GM12878 (cell line): ENCODE measurements at regions not wholly inside any gene's neighbourhood (a gene's known extent, or its start where the extent isn't known, plus 50 kb on each side); places are given as distances from the start of the nearest gene placed in this dataset.

ENCODE experiments used
- ATAC-seq: fragments of 200-7000 bp; cut with Tn5 transposase; 3 replicates; pipeline ENCODE4 v1.9.1; 2020; ENCODE audit warnings: mild to moderate bottlenecking, moderate library complexity
- BruUV-seq: library from RNA; stranded (reverse); fragments of 400-500 nt; replicated peaks from 2 replicates; lab custom pipeline; 2021; lab: Mats Ljungman, UMichigan
- CTCF ChIA-PET: fragments of 300-600 bp; sonication (Branson Sonifier 250); formaldehyde crosslinking; extraction: SDS; loops from one replicate; lab custom pipeline; 2021; ENCODE audit warnings: inconsistent platforms; lab: Yijun Ruan, JAX
- POLR2A ChIA-PET: fragments of 350-600 bp; formaldehyde crosslinking; extraction: SDS; loops from one replicate; lab custom pipeline; 2021; ENCODE audit warnings: inconsistent platforms; lab: Charles Lee
- RAD21 ChIA-PET: fragments of 300-600 bp; sonication (Branson Sonifier 250); formaldehyde crosslinking; loops from one replicate; lab custom pipeline; 2023; ENCODE audit warnings: antibody characterized with exemption; ENCODE audit not compliant: unreplicated experiment; lab: Charles Lee
- SMC1A ChIA-PET: fragments of 300-600 bp; sonication (Branson Sonifier 250); formaldehyde crosslinking; loops from one replicate; lab custom pipeline; 2023; ENCODE audit not compliant: unreplicated experiment, uncharacterized antibody; lab: Charles Lee
- DNase-seq: peaks from one replicate; pipeline ENCODE4 v3.0.0-alpha.2; 2011; ENCODE audit warnings: low read depth, low spot score
- FAIRE-seq: peaks from 3 replicates; lab custom pipeline; 2011; peaks lifted over from hg19 to GRCh38; lab: Jason Lieb, UNC
- H2AFZ ChIP-seq: 2 replicates; pipeline ENCODE4 v1.6.0; 2011; ENCODE audit warnings: low read depth, low read length, control low read depth; ENCODE audit not compliant: control insufficient read depth
- H3K27ac ChIP-seq: 2 replicates; pipeline ENCODE4 v1.5.1; 2011; ENCODE audit warnings: control low read depth; ENCODE audit not compliant: control insufficient read depth, insufficient read depth
- H3K27me3 ChIP-seq, 2 experiments: replicated peaks in 1 of 2; 2 replicates each; pipeline versions ENCODE4 v1.6.0 to v1.6.1; 2011; ENCODE audit warnings: low read length in 1 of 2; ENCODE audit not compliant: control insufficient read depth in 2 of 2, insufficient read depth in 2 of 2
- H3K36me3 ChIP-seq, 2 experiments: 2 replicates each; pipeline ENCODE4 v1.5.1; 2011; ENCODE audit warnings: low read length in 1 of 2; ENCODE audit not compliant: control insufficient read depth in 2 of 2, insufficient read depth in 2 of 2
- H3K4me1 ChIP-seq: 2 replicates; pipeline ENCODE4 v1.6.1; 2011; ENCODE audit warnings: mild to moderate bottlenecking, low read length, moderate library complexity, mixed read lengths; ENCODE audit not compliant: control insufficient read depth, insufficient read depth
- H3K4me2 ChIP-seq: 2 replicates; pipeline ENCODE4 v1.6.0; 2011; ENCODE audit warnings: control low read depth; ENCODE audit not compliant: control insufficient read depth, insufficient read depth
- H3K4me3 ChIP-seq: fragments of 200-600 bp; sonication (generic); 2 replicates; pipeline ENCODE4 v1.5.1; 2016
- H3K79me2 ChIP-seq: 2 replicates; pipeline ENCODE4 v1.6.0; 2011; ENCODE audit warnings: low read length; ENCODE audit not compliant: control insufficient read depth, insufficient read depth
- H3K9ac ChIP-seq: 2 replicates; pipeline ENCODE4 v1.8.0; 2011; ENCODE audit warnings: low read length, control low read depth, mixed read lengths; ENCODE audit not compliant: control insufficient read depth, insufficient read depth
- H3K9me3 ChIP-seq: replicated peaks from 3 replicates; pipeline ENCODE4 v1.5.1; 2011; ENCODE audit warnings: mild to moderate bottlenecking, low read length; ENCODE audit not compliant: control insufficient read depth, insufficient read depth
- H4K20me1 ChIP-seq: 2 replicates; pipeline ENCODE4 v1.6.0; 2011; ENCODE audit not compliant: control insufficient read depth, insufficient read depth
- ETV6 ChIP-seq, 2 experiments: fragments of 450-650 bp in 1 of 2; IDR thresholded peaks in 1 of 2; conservative IDR thresholded peaks in 1 of 2; 2 replicates each; pipeline ENCODE4 v1.6.1; 2014; ENCODE audit warnings: antibody characterized with exemption in 1 of 2, borderline replicate concordance in 1 of 2, low read depth in 1 of 2, mild to moderate bottlenecking in 1 of 2, moderate library complexity in 1 of 2
- NR2F1 ChIP-seq: fragments of 450-650 bp; conservative IDR thresholded peaks from 2 replicates; pipeline ENCODE4 v1.6.1; 2017; ENCODE audit warnings: mild to moderate bottlenecking
- PAX5 ChIP-seq: IDR thresholded peaks from 2 replicates; pipeline ENCODE4 v1.6.1; 2011; ENCODE audit warnings: low read depth, low read length, borderline replicate concordance
- ZBTB33 ChIP-seq: fragments of 450-650 bp; IDR thresholded peaks from 2 replicates; pipeline ENCODE4 v1.6.1; 2017; ENCODE audit warnings: mild to moderate bottlenecking
- WGBS: methylation state at CpG from one replicate; pipeline ENCODE4 v1.1.6; 2016; ENCODE audit warnings: low lambda C conversion rate; ENCODE audit not compliant: insufficient replicate concordance, insufficient coverage; ENCODE audit errors: missing lambda C conversion rate; 5-methylcytosine and 5-hydroxymethylcytosine counted together
- in situ Hi-C: fragments of 300-500 bp; cut with MboI; formaldehyde crosslinking; loops from 9 replicates; pipeline ENCODE4 v1.14.3; 2018; ENCODE audit warnings: mixed read lengths
- intact Hi-C: fragments of 100-400 bp; cut with micrococcal nuclease; formaldehyde crosslinking; loops from one replicate; pipeline ENCODE4 v1.14.2; 2022; ENCODE audit not compliant: unreplicated experiment
- TF ChIP-seq, protein P1 (sequence below): IDR thresholded peaks from 2 replicates; pipeline ENCODE4 v1.6.1; 2011; ENCODE audit warnings: mild to moderate bottlenecking, low read depth, low read length, moderate library complexity; ENCODE audit not compliant: insufficient replicate concordance
- TF ChIP-seq, protein P2 (sequence below): fragments of 450-650 bp; IDR thresholded peaks from 2 replicates; pipeline ENCODE4 v1.6.1; 2017; ENCODE audit warnings: mild to moderate bottlenecking, moderate library complexity
- TF ChIP-seq, protein P3 (sequence below): fragments of 450-650 bp; IDR thresholded peaks from 2 replicates; pipeline ENCODE4 v1.6.1; 2017; ENCODE audit warnings: mild to moderate bottlenecking, moderate library complexity
- TF ChIP-seq, protein P4 (sequence below): fragments of 450-650 bp; formaldehyde crosslinking; IDR thresholded peaks from 2 replicates; pipeline ENCODE4 v1.4.0; 2022; ENCODE audit warnings: mild to moderate bottlenecking, moderate library complexity

DNA sequence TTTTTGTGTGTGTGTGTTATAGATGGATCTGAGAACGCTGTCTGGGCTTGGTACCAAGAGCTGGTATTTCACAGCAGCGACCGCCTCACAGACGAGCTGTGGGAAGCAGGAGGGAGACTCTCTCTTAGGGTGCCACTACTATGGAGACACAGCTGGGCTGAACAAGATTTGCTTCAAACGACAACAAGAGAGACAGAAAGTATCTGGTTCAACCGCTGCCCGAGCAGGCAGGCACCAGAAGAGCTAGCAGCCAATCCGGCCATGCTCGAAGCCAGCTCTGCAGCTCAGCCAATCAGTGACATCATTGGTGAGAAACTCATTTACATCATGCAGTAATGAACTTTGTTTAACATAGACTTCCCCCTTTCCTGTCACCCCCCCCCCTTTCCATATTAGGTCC lies 341.3 kb downstream of the USP25 start:
- DNase-seq, result no peak
- no TSS peak for BruUV-seq
- Histone ChIP-seq H3K36me3 (no peaks in the 10 kb centered on the region), H3K9me3 (no peaks in the 10 kb centered on the region), H4K20me1 (no peaks in the 10 kb centered on the region), H2AFZ (no peak overlapping the region), H3K9ac (no peak overlapping the region), H3K27me3 (no peaks in the 10 kb centered on the region), H3K27ac (no peak overlapping the region), H3K4me2 (no peak overlapping the region), H3K79me2 (no peaks in the 10 kb centered on the region), H3K4me3 (no peak overlapping the region), H3K4me1 (no peaks in the 10 kb centered on the region)
- ATAC-seq, result no peak
- in situ Hi-C loops, result no loop called here
- no peak for FAIRE-seq
- ChIA-PET RAD21 (no interaction called here), POLR2A (no interaction called here), SMC1A (no interaction called here), CTCF (interaction anchor here (1.3 kb wide), 1 partner anchor 11 kb away, joined by 3 read pairs; no protein-coding TSS in a partner anchor)
- WGBS, result 18% methylated on average over 9 of the region's 9 CpGs
- intact Hi-C loops, result no loop called here
- TF ChIP-seq ZBTB33, result no peak
- TF ChIP-seq, protein P1, sequence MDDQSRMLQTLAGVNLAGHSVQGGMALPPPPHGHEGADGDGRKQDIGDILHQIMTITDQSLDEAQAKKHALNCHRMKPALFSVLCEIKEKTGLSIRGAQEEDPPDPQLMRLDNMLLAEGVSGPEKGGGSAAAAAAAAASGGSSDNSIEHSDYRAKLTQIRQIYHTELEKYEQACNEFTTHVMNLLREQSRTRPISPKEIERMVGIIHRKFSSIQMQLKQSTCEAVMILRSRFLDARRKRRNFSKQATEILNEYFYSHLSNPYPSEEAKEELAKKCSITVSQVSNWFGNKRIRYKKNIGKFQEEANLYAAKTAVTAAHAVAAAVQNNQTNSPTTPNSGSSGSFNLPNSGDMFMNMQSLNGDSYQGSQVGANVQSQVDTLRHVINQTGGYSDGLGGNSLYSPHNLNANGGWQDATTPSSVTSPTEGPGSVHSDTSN, result no peak
- TF ChIP-seq, protein P2, sequence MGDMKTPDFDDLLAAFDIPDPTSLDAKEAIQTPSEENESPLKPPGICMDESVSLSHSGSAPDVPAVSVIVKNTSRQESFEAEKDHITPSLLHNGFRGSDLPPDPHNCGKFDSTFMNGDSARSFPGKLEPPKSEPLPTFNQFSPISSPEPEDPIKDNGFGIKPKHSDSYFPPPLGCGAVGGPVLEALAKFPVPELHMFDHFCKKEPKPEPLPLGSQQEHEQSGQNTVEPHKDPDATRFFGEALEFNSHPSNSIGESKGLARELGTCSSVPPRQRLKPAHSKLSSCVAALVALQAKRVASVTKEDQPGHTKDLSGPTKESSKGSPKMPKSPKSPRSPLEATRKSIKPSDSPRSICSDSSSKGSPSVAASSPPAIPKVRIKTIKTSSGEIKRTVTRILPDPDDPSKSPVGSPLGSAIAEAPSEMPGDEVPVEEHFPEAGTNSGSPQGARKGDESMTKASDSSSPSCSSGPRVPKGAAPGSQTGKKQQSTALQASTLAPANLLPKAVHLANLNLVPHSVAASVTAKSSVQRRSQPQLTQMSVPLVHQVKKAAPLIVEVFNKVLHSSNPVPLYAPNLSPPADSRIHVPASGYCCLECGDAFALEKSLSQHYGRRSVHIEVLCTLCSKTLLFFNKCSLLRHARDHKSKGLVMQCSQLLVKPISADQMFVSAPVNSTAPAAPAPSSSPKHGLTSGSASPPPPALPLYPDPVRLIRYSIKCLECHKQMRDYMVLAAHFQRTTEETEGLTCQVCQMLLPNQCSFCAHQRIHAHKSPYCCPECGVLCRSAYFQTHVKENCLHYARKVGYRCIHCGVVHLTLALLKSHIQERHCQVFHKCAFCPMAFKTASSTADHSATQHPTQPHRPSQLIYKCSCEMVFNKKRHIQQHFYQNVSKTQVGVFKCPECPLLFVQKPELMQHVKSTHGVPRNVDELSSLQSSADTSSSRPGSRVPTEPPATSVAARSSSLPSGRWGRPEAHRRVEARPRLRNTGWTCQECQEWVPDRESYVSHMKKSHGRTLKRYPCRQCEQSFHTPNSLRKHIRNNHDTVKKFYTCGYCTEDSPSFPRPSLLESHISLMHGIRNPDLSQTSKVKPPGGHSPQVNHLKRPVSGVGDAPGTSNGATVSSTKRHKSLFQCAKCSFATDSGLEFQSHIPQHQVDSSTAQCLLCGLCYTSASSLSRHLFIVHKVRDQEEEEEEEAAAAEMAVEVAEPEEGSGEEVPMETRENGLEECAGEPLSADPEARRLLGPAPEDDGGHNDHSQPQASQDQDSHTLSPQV, result no peak
- no peak for TF ChIP-seq ETV6 (conservative IDR thresholded peaks at IDR 0.05 in 1 of 2, IDR thresholded peaks at IDR 0.05 in 1 of 2; ENCODE audit: borderline replicate concordance in 1 of 2, low read depth in 1 of 2)
- TF ChIP-seq PAX5, result no peak
- TF ChIP-seq, protein P3, sequence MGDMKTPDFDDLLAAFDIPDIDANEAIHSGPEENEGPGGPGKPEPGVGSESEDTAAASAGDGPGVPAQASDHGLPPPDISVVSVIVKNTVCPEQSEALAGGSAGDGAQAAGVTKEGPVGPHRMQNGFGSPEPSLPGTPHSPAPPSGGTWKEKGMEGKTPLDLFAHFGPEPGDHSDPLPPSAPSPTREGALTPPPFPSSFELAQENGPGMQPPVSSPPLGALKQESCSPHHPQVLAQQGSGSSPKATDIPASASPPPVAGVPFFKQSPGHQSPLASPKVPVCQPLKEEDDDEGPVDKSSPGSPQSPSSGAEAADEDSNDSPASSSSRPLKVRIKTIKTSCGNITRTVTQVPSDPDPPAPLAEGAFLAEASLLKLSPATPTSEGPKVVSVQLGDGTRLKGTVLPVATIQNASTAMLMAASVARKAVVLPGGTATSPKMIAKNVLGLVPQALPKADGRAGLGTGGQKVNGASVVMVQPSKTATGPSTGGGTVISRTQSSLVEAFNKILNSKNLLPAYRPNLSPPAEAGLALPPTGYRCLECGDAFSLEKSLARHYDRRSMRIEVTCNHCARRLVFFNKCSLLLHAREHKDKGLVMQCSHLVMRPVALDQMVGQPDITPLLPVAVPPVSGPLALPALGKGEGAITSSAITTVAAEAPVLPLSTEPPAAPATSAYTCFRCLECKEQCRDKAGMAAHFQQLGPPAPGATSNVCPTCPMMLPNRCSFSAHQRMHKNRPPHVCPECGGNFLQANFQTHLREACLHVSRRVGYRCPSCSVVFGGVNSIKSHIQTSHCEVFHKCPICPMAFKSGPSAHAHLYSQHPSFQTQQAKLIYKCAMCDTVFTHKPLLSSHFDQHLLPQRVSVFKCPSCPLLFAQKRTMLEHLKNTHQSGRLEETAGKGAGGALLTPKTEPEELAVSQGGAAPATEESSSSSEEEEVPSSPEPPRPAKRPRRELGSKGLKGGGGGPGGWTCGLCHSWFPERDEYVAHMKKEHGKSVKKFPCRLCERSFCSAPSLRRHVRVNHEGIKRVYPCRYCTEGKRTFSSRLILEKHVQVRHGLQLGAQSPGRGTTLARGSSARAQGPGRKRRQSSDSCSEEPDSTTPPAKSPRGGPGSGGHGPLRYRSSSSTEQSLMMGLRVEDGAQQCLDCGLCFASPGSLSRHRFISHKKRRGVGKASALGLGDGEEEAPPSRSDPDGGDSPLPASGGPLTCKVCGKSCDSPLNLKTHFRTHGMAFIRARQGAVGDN, result no peak
- TF ChIP-seq NR2F1, result no peak
- TF ChIP-seq, protein P4, sequence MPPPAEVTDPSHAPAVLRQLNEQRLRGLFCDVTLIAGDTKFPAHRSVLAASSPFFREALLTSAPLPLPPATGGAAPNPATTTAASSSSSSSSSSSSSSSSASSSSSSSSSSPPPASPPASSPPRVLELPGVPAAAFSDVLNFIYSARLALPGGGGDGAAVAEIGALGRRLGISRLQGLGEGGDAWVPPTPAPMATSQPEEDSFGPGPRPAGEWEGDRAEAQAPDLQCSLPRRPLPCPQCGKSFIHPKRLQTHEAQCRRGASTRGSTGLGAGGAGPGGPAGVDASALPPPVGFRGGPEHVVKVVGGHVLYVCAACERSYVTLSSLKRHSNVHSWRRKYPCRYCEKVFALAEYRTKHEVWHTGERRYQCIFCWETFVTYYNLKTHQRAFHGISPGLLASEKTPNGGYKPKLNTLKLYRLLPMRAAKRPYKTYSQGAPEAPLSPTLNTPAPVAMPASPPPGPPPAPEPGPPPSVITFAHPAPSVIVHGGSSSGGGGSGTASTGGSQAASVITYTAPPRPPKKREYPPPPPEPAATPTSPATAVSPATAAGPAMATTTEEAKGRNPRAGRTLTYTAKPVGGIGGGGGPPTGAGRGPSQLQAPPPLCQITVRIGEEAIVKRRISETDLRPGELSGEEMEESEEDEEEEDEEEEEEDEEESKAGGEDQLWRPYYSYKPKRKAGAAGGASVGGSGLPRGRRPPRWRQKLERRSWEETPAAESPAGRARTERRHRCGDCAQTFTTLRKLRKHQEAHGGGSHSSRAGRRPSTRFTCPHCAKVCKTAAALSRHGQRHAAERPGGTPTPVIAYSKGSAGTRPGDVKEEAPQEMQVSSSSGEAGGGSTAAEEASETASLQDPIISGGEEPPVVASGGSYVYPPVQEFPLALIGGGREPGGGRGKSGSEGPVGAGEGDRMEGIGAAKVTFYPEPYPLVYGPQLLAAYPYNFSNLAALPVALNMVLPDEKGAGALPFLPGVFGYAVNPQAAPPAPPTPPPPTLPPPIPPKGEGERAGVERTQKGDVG (CRISPR knock-in tag), result no peak
